OCI-LY3 (cell line): ENCODE measurements at regions not wholly inside any gene's neighbourhood (a gene's known extent, or its start where the extent isn't known, plus 50 kb on each side); places are given as distances from the start of the nearest gene placed in this dataset.

Experiments used
- CTCF ChIP-seq: fragments of 200-600, 300-600 bp; sonication (generic); IDR thresholded peaks from 2 replicates; pipeline ENCODE4 v1.5.1; 2014; ENCODE audit warnings: antibody characterized with exemption, low read length, low read depth
- EZH2phosphoT487 ChIP-seq: fragments of 200-600 bp; shearing (Covaris generic); IDR thresholded peaks from 2 replicates; pipeline ENCODE4 v1.6.1; 2018; ENCODE audit warnings: antibody characterized with exemption, mixed run types, low read depth

- no peak for TF ChIP-seq CTCF
- no peak for TF ChIP-seq EZH2phosphoT487
Measured at GRCh38 chr13:40170982-40171381, 495.5 kb downstream of the FOXO1 start.
